ENCODE measurements at regions not wholly inside any gene's neighbourhood (a gene's known extent, or its start where the extent isn't known, plus 50 kb on each side); places are given as distances from the start of the nearest gene placed in this dataset.

- TF ChIP-seq, protein P1, sequence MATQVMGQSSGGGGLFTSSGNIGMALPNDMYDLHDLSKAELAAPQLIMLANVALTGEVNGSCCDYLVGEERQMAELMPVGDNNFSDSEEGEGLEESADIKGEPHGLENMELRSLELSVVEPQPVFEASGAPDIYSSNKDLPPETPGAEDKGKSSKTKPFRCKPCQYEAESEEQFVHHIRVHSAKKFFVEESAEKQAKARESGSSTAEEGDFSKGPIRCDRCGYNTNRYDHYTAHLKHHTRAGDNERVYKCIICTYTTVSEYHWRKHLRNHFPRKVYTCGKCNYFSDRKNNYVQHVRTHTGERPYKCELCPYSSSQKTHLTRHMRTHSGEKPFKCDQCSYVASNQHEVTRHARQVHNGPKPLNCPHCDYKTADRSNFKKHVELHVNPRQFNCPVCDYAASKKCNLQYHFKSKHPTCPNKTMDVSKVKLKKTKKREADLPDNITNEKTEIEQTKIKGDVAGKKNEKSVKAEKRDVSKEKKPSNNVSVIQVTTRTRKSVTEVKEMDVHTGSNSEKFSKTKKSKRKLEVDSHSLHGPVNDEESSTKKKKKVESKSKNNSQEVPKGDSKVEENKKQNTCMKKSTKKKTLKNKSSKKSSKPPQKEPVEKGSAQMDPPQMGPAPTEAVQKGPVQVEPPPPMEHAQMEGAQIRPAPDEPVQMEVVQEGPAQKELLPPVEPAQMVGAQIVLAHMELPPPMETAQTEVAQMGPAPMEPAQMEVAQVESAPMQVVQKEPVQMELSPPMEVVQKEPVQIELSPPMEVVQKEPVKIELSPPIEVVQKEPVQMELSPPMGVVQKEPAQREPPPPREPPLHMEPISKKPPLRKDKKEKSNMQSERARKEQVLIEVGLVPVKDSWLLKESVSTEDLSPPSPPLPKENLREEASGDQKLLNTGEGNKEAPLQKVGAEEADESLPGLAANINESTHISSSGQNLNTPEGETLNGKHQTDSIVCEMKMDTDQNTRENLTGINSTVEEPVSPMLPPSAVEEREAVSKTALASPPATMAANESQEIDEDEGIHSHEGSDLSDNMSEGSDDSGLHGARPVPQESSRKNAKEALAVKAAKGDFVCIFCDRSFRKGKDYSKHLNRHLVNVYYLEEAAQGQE (IDR thresholded peaks at IDR 0.05; ENCODE audit: insufficient read depth in 1 of 2, low read depth in 2 of 2, low read length in 1 of 2) = no peak
- TF ChIP-seq SIN3A (IDR thresholded peaks at IDR 0.05; ENCODE audit: borderline replicate concordance, insufficient read depth, low read depth, low read length) = no peak
- TF ChIP-seq, protein P2, sequence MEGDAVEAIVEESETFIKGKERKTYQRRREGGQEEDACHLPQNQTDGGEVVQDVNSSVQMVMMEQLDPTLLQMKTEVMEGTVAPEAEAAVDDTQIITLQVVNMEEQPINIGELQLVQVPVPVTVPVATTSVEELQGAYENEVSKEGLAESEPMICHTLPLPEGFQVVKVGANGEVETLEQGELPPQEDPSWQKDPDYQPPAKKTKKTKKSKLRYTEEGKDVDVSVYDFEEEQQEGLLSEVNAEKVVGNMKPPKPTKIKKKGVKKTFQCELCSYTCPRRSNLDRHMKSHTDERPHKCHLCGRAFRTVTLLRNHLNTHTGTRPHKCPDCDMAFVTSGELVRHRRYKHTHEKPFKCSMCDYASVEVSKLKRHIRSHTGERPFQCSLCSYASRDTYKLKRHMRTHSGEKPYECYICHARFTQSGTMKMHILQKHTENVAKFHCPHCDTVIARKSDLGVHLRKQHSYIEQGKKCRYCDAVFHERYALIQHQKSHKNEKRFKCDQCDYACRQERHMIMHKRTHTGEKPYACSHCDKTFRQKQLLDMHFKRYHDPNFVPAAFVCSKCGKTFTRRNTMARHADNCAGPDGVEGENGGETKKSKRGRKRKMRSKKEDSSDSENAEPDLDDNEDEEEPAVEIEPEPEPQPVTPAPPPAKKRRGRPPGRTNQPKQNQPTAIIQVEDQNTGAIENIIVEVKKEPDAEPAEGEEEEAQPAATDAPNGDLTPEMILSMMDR (IDR thresholded peaks at IDR 0.05) = no peak
- TF ChIP-seq POLR2AphosphoS5 (IDR thresholded peaks at IDR 0.05; ENCODE audit: low read depth, low read length) = no peak
- no peak for TF ChIP-seq TCF7L2 (IDR thresholded peaks at IDR 0.05; ENCODE audit: low read depth, low read length)
- H3K4me3 ChIP-seq (ENCODE audit: low read depth in 2 of 2, low read length in 2 of 2) = no peak overlapping the region
- no peaks in the 10 kb centered on the region for H3K27me3 ChIP-seq (ENCODE audit: control insufficient read depth, insufficient read depth, low read length)
- POLR2A ChIA-PET = no interaction called here
- intact Hi-C loops (cut with micrococcal nuclease; ENCODE audit: unreplicated experiment) (no loop called here), in situ Hi-C loops (cut with HindIII; ENCODE audit: low pct_unique_long_range_greater_than_20kb, low sequenced_read_pairs) (no loop called here)
- no peaks in the 10 kb centered on the region for H3K36me3 ChIP-seq (ENCODE audit: control insufficient read depth, insufficient read depth, low read length)
- no peaks in the 10 kb centered on the region for H3K4me1 ChIP-seq (ENCODE audit: control insufficient read depth, insufficient read depth, low read length)
- BruUV-seq (replicated peaks) = no TSS peak
- CTCF ChIA-PET = no interaction called here
- ATAC-seq = no peak
- H3K27ac ChIP-seq (ENCODE audit: low read length) = no peak overlapping the region
- H3K9me3 ChIP-seq (ENCODE audit: control insufficient read depth, insufficient read depth, low read depth, low read length) = no peaks in the 10 kb centered on the region
- no peak for DNase-seq (ENCODE audit: low read depth, low spot score)
These were observed 283.1 kb upstream of the FOXG1 start for GRCh38 chr14:28483506-28483905.

DNA sequence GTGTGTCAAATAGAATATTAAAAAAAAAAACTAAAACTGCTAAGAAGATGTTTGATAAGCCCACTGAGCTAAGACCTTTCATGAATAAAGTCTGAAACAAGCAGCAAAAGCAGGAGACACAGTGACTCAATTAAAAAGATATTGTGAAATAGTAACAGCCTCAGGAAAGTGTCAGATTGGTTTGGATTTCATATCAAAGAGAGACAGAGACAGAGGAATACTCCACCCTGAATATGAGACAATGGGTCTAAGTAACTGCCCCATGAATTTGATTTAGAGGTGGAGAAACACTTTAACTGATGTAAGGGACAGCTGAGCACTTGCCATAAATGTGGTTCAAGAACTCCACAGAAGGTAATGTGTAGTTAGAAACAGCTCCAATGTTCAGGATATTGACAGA is 277.9 kb upstream of the FOXG1 start:
- ChIA-PET POLR2A (no interaction called here), CTCF (no interaction called here)
- 0 out of 2 replicates have a peak, but pooled peaks cover 2% of the 10 kb centered on the region for H3K9me3 ChIP-seq (ENCODE audit: control insufficient read depth, insufficient read depth, low read depth, low read length)
- DNase-seq (ENCODE audit: low read depth, low spot score) (no peak), ATAC-seq (no peak)
- TF ChIP-seq, protein P2 (IDR thresholded peaks at IDR 0.05) = no peak
- TF ChIP-seq SIN3A (IDR thresholded peaks at IDR 0.05; ENCODE audit: borderline replicate concordance, insufficient read depth, low read depth, low read length) = no peak
- no peak for TF ChIP-seq POLR2AphosphoS5 (IDR thresholded peaks at IDR 0.05; ENCODE audit: low read depth, low read length)
- no peak for TF ChIP-seq TCF7L2 (IDR thresholded peaks at IDR 0.05; ENCODE audit: low read depth, low read length)
- TF ChIP-seq, protein P1 (IDR thresholded peaks at IDR 0.05; ENCODE audit: insufficient read depth in 1 of 2, low read depth in 2 of 2, low read length in 1 of 2) = no peak
- intact Hi-C loops (cut with micrococcal nuclease; ENCODE audit: unreplicated experiment) (no loop called here), in situ Hi-C loops (cut with HindIII; ENCODE audit: low pct_unique_long_range_greater_than_20kb, low sequenced_read_pairs) (no loop called here)
- no peak overlapping the region for H3K4me3 ChIP-seq (ENCODE audit: low read depth in 2 of 2, low read length in 2 of 2)
- no peak overlapping the region for H3K27ac ChIP-seq (ENCODE audit: low read length)
- no peaks in the 10 kb centered on the region for H3K4me1 ChIP-seq (ENCODE audit: control insufficient read depth, insufficient read depth, low read length)
- BruUV-seq (replicated peaks) = no TSS peak
- no peaks in the 10 kb centered on the region for H3K27me3 ChIP-seq (ENCODE audit: control insufficient read depth, insufficient read depth, low read length)
- no peaks in the 10 kb centered on the region for H3K36me3 ChIP-seq (ENCODE audit: control insufficient read depth, insufficient read depth, low read length)
